IMR-90 (cell line): ENCODE measurements at regions not wholly inside any gene's neighbourhood (a gene's known extent, or its start where the extent isn't known, plus 50 kb on each side); places are given as distances from the start of the nearest gene placed in this dataset.

Source experiments
- BHLHE40 ChIP-seq: fragments of 150-350 bp; IDR thresholded peaks from 2 replicates; pipeline ENCODE4 v1.6.1; 2016; ENCODE audit warnings: mild to moderate bottlenecking, low read depth, low read length
- CTCF ChIP-seq: conservative IDR thresholded peaks from 2 replicates; pipeline ENCODE4 v1.5.1; 2012; ENCODE audit warnings: mild to moderate bottlenecking, low read depth, low read length, improper control_type of control experiment
- ELK1 ChIP-seq: fragments of 150-350 bp; IDR thresholded peaks from 2 replicates; pipeline ENCODE4 v1.6.1; 2016; ENCODE audit warnings: low read depth, mild to moderate bottlenecking, low read length, moderate library complexity, borderline replicate concordance
- POLR2A ChIP-seq: IDR thresholded peaks from 2 replicates; pipeline ENCODE4 v1.6.1; 2012; ENCODE audit warnings: mild to moderate bottlenecking, low read depth, low read length
- RAD21 ChIP-seq: IDR thresholded peaks from 2 replicates; pipeline ENCODE4 v1.6.1; 2012; ENCODE audit warnings: low read length, improper control_type of control experiment
- RCOR1 ChIP-seq: IDR thresholded peaks from 2 replicates; pipeline ENCODE4 v1.6.1; 2012; ENCODE audit warnings: mild to moderate bottlenecking, low read length, improper control_type of control experiment; ENCODE audit not compliant: insufficient replicate concordance
- RFX5 ChIP-seq: IDR thresholded peaks from 2 replicates; pipeline ENCODE4 v1.8.0; 2012; ENCODE audit warnings: low read depth, mild to moderate bottlenecking, low read length, moderate library complexity
- SMC3 ChIP-seq: fragments of 150-350 bp; IDR thresholded peaks from 2 replicates; pipeline ENCODE4 v1.6.1; 2016; ENCODE audit warnings: low read depth, mild to moderate bottlenecking, antibody characterized with exemption, low read length, moderate library complexity

- TF ChIP-seq SMC3 (no peak), POLR2A (no peak), CTCF (no peak), ELK1 (no peak), BHLHE40 (no peak), RAD21 (no peak), RCOR1 (no peak), RFX5 (no peak)
Measured at GRCh38 chr2:52939250-52939649, 828.4 kb upstream of the CHAC2 start.
